K562 (cell line): ENCODE measurements at regions not wholly inside any gene's neighbourhood (a gene's known extent, or its start where the extent isn't known, plus 50 kb on each side); places are given as distances from the start of the nearest gene placed in this dataset.

Source experiments
- ATAC-seq: fragments of 200-7000 bp; cut with Tn5 transposase; 3 replicates; pipeline ENCODE4 v1.9.1; 2020; ENCODE audit warnings: moderate library complexity
- BruUV-seq: library from RNA; stranded (reverse); fragments of 400-500 nt; replicated peaks from 2 replicates; lab custom pipeline; 2021; lab: Mats Ljungman, UMichigan
- CTCF ChIA-PET: fragments of 300-600 bp; formaldehyde crosslinking; extraction: SDS; loops from one replicate; lab custom pipeline; 2021; ENCODE audit warnings: low intra/inter-chr PET ratio; lab: Yijun Ruan, JAX
- POLR2A ChIA-PET: fragments of 300-600, 350-650 bp; sonication (Branson Sonifier 250); formaldehyde crosslinking; extraction: SDS; loops from one replicate; lab custom pipeline; 2021; ENCODE audit warnings: antibody characterized with exemption, inconsistent platforms; lab: Yijun Ruan, JAX
- DNase-seq, 4 experiments: peaks; one replicate each; pipeline versions ENCODE4 v3.0.0 to v3.0.0-alpha.2; 2011 to 2018; ENCODE audit warnings: low spot score in 3 of 4, mixed read lengths in 3 of 4; ENCODE audit errors: extremely low read depth in 1 of 4
- FAIRE-seq: peaks from 2 replicates; lab custom pipeline; 2011; peaks lifted over from hg19 to GRCh38; lab: Jason Lieb, UNC
- H2AFZ ChIP-seq: 2 replicates; pipeline ENCODE4 v1.6.0; 2011; ENCODE audit warnings: low read depth, low read length, control low read depth, inconsistent platforms
- H3K27ac ChIP-seq: fragments of 200-600 bp; 3 replicates; pipeline ENCODE4 v1.8.0; 2011; ENCODE audit warnings: low read depth, mild to moderate bottlenecking, control low read depth, inconsistent platforms, low read length, moderate library complexity, mixed read lengths; ENCODE audit errors: extremely low read depth
- H3K27me3 ChIP-seq, 2 experiments: fragments of 300-600 bp in 1 of 2; 2 replicates in 1 of 2; 3 replicates in 1 of 2; pipeline versions ENCODE4 v1.6.0 to v1.8.0; 2011; ENCODE audit warnings: inconsistent platforms in 2 of 2, low read length in 2 of 2, mild to moderate bottlenecking in 1 of 2, mixed read lengths in 1 of 2, moderate library complexity in 1 of 2; ENCODE audit not compliant: control insufficient read depth in 2 of 2, insufficient read depth in 2 of 2
- H3K36me3 ChIP-seq: fragments of 300-600 bp; 3 replicates; pipeline ENCODE4 v1.8.0; 2011; ENCODE audit warnings: mild to moderate bottlenecking, low read length, inconsistent platforms; ENCODE audit not compliant: control insufficient read depth, insufficient read depth
- H3K4me1 ChIP-seq, 2 experiments: fragments of 200-600 bp in 1 of 2; replicated peaks in 1 of 2; 2 replicates in 1 of 2; 3 replicates in 1 of 2; pipeline versions ENCODE4 v1.5.1 to v1.8.0; 2011; ENCODE audit warnings: inconsistent platforms in 2 of 2, low read length in 2 of 2, mild to moderate bottlenecking in 1 of 2, mixed read lengths in 1 of 2, moderate library complexity in 1 of 2; ENCODE audit not compliant: control insufficient read depth in 2 of 2, insufficient read depth in 2 of 2
- H3K4me2 ChIP-seq: 2 replicates; pipeline ENCODE4 v1.6.1; 2011; ENCODE audit warnings: low read length, control low read depth, inconsistent platforms, mixed read lengths; ENCODE audit not compliant: insufficient read depth
- H3K4me3 ChIP-seq: fragments of 200-600 bp; sonication (generic), shearing (Covaris generic); 2 replicates; pipeline ENCODE4 v1.5.1; 2016; ENCODE audit warnings: control low read depth, inconsistent platforms
- H3K79me2 ChIP-seq: fragments of 200-600 bp; 3 replicates; pipeline ENCODE4 v1.8.0; 2011; ENCODE audit warnings: low read length, inconsistent platforms; ENCODE audit not compliant: control insufficient read depth, insufficient read depth
- H3K9ac ChIP-seq, 2 experiments: 2 replicates each; pipeline versions ENCODE4 v1.6.0 to v1.6.1; 2011; ENCODE audit warnings: low read depth in 2 of 2, low read length in 2 of 2, control low read depth in 1 of 2, inconsistent platforms in 1 of 2, mild to moderate bottlenecking in 1 of 2, mixed read lengths in 1 of 2; ENCODE audit not compliant: insufficient read depth in 1 of 2
- H3K9me1 ChIP-seq: one replicate; pipeline ENCODE4 v1.6.0; 2011; ENCODE audit warnings: inconsistent platforms, mild to moderate bottlenecking, low read length, moderate library complexity; ENCODE audit not compliant: control insufficient read depth, insufficient read depth
- H3K9me3 ChIP-seq: replicated peaks from 2 replicates; pipeline ENCODE4 v1.5.1; 2011; ENCODE audit warnings: low read depth, low read length, inconsistent platforms; ENCODE audit not compliant: control insufficient read depth, insufficient read depth
- H4K20me1 ChIP-seq: replicated peaks from 2 replicates; pipeline ENCODE4 v1.6.1; 2011; ENCODE audit warnings: low read length, inconsistent platforms, mixed read lengths; ENCODE audit not compliant: control insufficient read depth, insufficient read depth
- ATF4 ChIP-seq: fragments of 450-650 bp; formaldehyde crosslinking; IDR thresholded peaks from 2 replicates; pipeline ENCODE4 v1.4.0; 2022; ENCODE audit warnings: mild to moderate bottlenecking, moderate library complexity
- ILF3 ChIP-seq: fragments of 450-650 bp; IDR thresholded peaks from 2 replicates; pipeline ENCODE4 v1.6.1; 2018; ENCODE audit warnings: antibody characterized with exemption, mild to moderate bottlenecking, moderate library complexity, borderline replicate concordance
- LEF1 ChIP-seq: fragments of 450-650 bp; IDR thresholded peaks from 2 replicates; pipeline ENCODE4 v1.6.1; 2016; ENCODE audit warnings: mild to moderate bottlenecking
- MCM7 ChIP-seq, 2 experiments: fragments of 450-650 bp; IDR thresholded peaks; 2 replicates each; pipeline ENCODE4 v1.6.1; 2016 to 2018
- PREB ChIP-seq: sonication (generic); formaldehyde crosslinking; IDR thresholded peaks from 2 replicates; pipeline ENCODE4 v1.8.1; 2023; ENCODE audit warnings: mild to moderate bottlenecking, missing genetic modification reagents
- SMAD1 ChIP-seq: fragments of 150-350 bp; IDR thresholded peaks from 2 replicates; pipeline ENCODE4 v1.6.1; 2014; ENCODE audit warnings: low read length, low read depth; ENCODE audit not compliant: partially characterized antibody
- SRSF1 ChIP-seq: fragments of 200-400 bp; formaldehyde crosslinking; IDR thresholded peaks from 2 replicates; pipeline ENCODE4 v1.6.1; 2017; ENCODE audit warnings: mild to moderate bottlenecking, low read depth, low read length, moderate library complexity
- TEAD2 ChIP-seq: fragments of 450-650 bp; IDR thresholded peaks from 2 replicates; pipeline ENCODE4 v1.6.1; 2016; ENCODE audit warnings: missing genetic modification characterization, control low read depth, missing compliant biosample characterization
- ZBTB1 ChIP-seq: sonication (generic); formaldehyde crosslinking; IDR thresholded peaks from 2 replicates; pipeline ENCODE4 v1.8.1; 2023; ENCODE audit warnings: missing genetic modification reagents, low read depth, mild to moderate bottlenecking, borderline replicate concordance
- ZBTB7A ChIP-seq: IDR thresholded peaks from 2 replicates; pipeline ENCODE4 v1.6.1; 2011; ENCODE audit warnings: low read depth, mild to moderate bottlenecking, low read length, moderate library complexity, borderline replicate concordance; ENCODE audit not compliant: control insufficient read depth
- ZNF134 ChIP-seq: fragments of 250-450 bp; sonication (Bioruptor Pico); conservative IDR thresholded peaks from 2 replicates; pipeline ENCODE4 v1.4.0; 2020
- ZNF609 ChIP-seq: sonication (generic); formaldehyde crosslinking; IDR thresholded peaks from 2 replicates; pipeline ENCODE4 v1.8.1; 2023; ENCODE audit warnings: missing genetic modification reagents, mild to moderate bottlenecking, borderline replicate concordance
- WGBS: fragments of 100-300 bp; shearing (Covaris generic); methylation state at CpG from one replicate; pipeline ENCODE4 v1.1.6; 2016; ENCODE audit warnings: low coverage, mixed read lengths; ENCODE audit not compliant: insufficient coverage; ENCODE audit errors: missing lambda C conversion rate; 5-methylcytosine and 5-hydroxymethylcytosine counted together
- in situ Hi-C: fragments of 300-500 bp; cut with MboI; formaldehyde crosslinking; loops from 4 replicates; pipeline ENCODE4 v1.15.0; 2018; ENCODE audit warnings: inconsistent platforms, mixed read lengths
- intact Hi-C: fragments of 100-400 bp; cut with micrococcal nuclease; formaldehyde crosslinking; loops from 2 replicates; pipeline ENCODE4 v1.14.2; 2022

- CTCF ChIA-PET = no interaction called here
- no peak for DNase-seq
These were observed 204.3 kb upstream of the DIO2 start for GRCh38 chr14:80415636-80416035.

More at GRCh38 chr14:80415636-80416035, 204.3 kb upstream of the DIO2 start:
- H3K4me3 ChIP-seq = no peak overlapping the region
- in situ Hi-C loops = no loop called here
- intact Hi-C loops = no loop called here
- no peak overlapping the region for H3K4me2 ChIP-seq
- no peak overlapping the region for H2AFZ ChIP-seq
- no peak overlapping the region for H3K9ac ChIP-seq
- POLR2A ChIA-PET = no interaction called here
- ATAC-seq = no peak
- no peaks in the 10 kb centered on the region for H3K36me3 ChIP-seq
- no TSS peak for BruUV-seq
- no peaks in the 10 kb centered on the region for H3K79me2 ChIP-seq
- H3K27ac ChIP-seq = no peak overlapping the region
- no peaks in the 10 kb centered on the region for H3K9me1 ChIP-seq
- no peaks in the 10 kb centered on the region for H4K20me1 ChIP-seq
- no peaks in the 10 kb centered on the region for H3K9me3 ChIP-seq
- H3K4me1 ChIP-seq = no peaks in the 10 kb centered on the region
- 0% methylated on average over 2 of the region's 4 CpGs for WGBS
- no peak for FAIRE-seq
- H3K27me3 ChIP-seq = no peaks in the 10 kb centered on the region
- TF ChIP-seq ILF3 (no peak), ZBTB7A (no peak), ZNF134 (CRISPR knock-in tag) (no peak), ZNF609 (CRISPR knock-in tag) (no peak), TEAD2 (tag) (no peak), SRSF1 (no peak), ZBTB1 (CRISPR knock-in tag) (no peak), ATF4 (CRISPR knock-in tag) (no peak), MCM7 (IDR thresholded peaks at IDR 0.05) (no peak), SMAD1 (no peak), PREB (CRISPR knock-in tag) (no peak), LEF1 (no peak)
